ENCODE measurements at regions not wholly inside any gene's neighbourhood (a gene's known extent, or its start where the extent isn't known, plus 50 kb on each side); places are given as distances from the start of the nearest gene placed in this dataset.

DNA sequence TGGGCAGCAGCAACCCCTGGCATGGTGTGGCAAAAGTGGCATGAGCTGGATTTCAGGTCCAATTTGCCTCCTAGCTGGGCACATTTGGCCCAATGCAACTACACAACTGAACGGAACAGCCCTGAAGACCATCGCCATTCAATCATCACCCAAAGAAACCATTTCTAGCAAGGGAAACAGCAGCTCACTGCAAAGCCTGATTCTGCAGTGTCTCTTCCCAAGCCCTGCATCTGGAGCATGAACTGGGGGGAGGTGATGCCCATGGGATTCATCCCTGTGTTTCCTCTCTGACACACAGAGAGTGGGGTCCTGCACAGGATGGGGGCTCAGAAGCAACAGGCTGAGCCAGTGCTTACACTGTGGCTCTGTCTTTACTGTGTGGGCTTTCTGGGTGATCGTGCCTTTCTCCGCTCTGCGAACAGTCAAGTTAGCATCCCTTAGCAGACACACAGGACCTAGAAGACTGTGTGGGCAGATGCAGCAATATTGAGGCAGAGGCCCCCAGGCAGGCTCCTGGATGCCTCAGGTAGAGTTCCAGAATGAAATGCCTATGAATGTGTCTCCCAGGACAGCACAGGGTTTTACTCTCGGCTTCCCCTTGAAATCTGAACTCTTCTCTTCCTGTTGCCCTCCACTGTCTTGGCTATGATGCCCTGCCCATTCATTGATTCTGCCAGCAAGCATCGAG is 91.1 kb upstream of the ALDH1A3 start (continued):
- TF ChIP-seq, protein P1, sequence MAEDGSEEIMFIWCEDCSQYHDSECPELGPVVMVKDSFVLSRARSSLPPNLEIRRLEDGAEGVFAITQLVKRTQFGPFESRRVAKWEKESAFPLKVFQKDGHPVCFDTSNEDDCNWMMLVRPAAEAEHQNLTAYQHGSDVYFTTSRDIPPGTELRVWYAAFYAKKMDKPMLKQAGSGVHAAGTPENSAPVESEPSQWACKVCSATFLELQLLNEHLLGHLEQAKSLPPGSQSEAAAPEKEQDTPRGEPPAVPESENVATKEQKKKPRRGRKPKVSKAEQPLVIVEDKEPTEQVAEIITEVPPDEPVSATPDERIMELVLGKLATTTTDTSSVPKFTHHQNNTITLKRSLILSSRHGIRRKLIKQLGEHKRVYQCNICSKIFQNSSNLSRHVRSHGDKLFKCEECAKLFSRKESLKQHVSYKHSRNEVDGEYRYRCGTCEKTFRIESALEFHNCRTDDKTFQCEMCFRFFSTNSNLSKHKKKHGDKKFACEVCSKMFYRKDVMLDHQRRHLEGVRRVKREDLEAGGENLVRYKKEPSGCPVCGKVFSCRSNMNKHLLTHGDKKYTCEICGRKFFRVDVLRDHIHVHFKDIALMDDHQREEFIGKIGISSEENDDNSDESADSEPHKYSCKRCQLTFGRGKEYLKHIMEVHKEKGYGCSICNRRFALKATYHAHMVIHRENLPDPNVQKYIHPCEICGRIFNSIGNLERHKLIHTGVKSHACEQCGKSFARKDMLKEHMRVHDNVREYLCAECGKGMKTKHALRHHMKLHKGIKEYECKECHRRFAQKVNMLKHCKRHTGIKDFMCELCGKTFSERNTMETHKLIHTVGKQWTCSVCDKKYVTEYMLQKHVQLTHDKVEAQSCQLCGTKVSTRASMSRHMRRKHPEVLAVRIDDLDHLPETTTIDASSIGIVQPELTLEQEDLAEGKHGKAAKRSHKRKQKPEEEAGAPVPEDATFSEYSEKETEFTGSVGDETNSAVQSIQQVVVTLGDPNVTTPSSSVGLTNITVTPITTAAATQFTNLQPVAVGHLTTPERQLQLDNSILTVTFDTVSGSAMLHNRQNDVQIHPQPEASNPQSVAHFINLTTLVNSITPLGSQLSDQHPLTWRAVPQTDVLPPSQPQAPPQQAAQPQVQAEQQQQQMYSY (CRISPR knock-in tag; IDR thresholded peaks at IDR 0.05): no peak
- TF ChIP-seq, protein P2, sequence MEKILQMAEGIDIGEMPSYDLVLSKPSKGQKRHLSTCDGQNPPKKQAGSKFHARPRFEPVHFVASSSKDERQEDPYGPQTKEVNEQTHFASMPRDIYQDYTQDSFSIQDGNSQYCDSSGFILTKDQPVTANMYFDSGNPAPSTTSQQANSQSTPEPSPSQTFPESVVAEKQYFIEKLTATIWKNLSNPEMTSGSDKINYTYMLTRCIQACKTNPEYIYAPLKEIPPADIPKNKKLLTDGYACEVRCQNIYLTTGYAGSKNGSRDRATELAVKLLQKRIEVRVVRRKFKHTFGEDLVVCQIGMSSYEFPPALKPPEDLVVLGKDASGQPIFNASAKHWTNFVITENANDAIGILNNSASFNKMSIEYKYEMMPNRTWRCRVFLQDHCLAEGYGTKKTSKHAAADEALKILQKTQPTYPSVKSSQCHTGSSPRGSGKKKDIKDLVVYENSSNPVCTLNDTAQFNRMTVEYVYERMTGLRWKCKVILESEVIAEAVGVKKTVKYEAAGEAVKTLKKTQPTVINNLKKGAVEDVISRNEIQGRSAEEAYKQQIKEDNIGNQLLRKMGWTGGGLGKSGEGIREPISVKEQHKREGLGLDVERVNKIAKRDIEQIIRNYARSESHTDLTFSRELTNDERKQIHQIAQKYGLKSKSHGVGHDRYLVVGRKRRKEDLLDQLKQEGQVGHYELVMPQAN (conservative IDR thresholded peaks at IDR 0.05): no peak
- no peak for TF ChIP-seq NFYA (IDR thresholded peaks at IDR 0.05; ENCODE audit: borderline replicate concordance, low read depth, low read length)
- no peak for TF ChIP-seq SUPT20H (IDR thresholded peaks at IDR 0.05; ENCODE audit: borderline replicate concordance, control insufficient read depth, low read depth, low read length)
- TF ChIP-seq CREM (IDR thresholded peaks at IDR 0.05; ENCODE audit: low read depth): no peak
- TF ChIP-seq, protein P3, sequence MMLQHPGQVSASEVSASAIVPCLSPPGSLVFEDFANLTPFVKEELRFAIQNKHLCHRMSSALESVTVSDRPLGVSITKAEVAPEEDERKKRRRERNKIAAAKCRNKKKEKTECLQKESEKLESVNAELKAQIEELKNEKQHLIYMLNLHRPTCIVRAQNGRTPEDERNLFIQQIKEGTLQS (IDR thresholded peaks at IDR 0.05; ENCODE audit: borderline replicate concordance, extremely low read depth, low read depth, low read length): no peak
- TF ChIP-seq, protein P4, sequence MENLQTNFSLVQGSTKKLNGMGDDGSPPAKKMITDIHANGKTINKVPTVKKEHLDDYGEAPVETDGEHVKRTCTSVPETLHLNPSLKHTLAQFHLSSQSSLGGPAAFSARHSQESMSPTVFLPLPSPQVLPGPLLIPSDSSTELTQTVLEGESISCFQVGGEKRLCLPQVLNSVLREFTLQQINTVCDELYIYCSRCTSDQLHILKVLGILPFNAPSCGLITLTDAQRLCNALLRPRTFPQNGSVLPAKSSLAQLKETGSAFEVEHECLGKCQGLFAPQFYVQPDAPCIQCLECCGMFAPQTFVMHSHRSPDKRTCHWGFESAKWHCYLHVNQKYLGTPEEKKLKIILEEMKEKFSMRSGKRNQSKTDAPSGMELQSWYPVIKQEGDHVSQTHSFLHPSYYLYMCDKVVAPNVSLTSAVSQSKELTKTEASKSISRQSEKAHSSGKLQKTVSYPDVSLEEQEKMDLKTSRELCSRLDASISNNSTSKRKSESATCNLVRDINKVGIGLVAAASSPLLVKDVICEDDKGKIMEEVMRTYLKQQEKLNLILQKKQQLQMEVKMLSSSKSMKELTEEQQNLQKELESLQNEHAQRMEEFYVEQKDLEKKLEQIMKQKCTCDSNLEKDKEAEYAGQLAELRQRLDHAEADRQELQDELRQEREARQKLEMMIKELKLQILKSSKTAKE (IDR thresholded peaks at IDR 0.05; ENCODE audit: low read depth, poor library complexity, severe bottlenecking): no peak

Measured in GM12878 (cell line).